NCI-H2029 (cell line): ENCODE measurements at regions not wholly inside any gene's neighbourhood (a gene's known extent, or its start where the extent isn't known, plus 50 kb on each side); places are given as distances from the start of the nearest gene placed in this dataset.

Experiments used
- DNase-seq: peaks from one replicate; lab custom pipeline; 2025; lab: John Stamatoyannopoulos, UW

DNA sequence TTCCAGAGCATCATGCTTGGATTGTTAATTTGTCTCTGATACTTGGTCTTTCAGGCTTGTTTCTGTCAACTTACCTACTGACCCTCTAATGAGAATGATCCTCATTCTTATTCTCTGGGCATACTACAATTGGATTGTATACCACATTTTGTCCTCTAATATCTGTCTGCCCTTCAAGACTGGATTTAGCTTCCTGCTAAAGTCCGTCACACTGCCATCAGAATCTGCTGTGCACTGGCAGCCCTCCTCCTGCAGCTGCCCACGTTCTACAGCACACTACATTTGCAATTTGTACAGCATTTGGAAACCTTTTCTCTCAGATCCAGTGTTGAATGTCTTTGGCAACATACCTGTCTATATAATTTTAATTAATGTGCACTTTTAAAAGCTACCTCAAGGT is 183.1 kb downstream of the ZNF330 start:
- no peak for DNase-seq

DNA sequence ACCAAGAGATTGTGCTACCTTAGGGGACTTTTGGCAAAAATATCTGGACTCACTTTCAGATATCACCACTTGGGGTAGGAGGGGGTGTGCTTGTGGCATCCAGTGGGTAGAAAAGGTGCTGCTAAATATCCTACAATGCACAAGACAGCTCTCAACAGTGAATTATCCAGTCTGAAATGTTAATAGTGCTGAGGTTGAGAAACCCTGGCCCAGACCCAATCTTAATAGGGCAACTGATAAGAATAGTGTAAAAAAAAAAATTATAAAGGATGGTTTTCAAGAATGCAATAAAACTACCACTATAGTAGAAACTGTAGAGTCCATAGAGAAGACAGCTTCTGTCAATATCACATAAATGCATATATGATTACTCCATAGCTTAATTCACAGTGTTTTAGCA is 185.5 kb downstream of the ZNF330 start:
- no peak for DNase-seq

DNA sequence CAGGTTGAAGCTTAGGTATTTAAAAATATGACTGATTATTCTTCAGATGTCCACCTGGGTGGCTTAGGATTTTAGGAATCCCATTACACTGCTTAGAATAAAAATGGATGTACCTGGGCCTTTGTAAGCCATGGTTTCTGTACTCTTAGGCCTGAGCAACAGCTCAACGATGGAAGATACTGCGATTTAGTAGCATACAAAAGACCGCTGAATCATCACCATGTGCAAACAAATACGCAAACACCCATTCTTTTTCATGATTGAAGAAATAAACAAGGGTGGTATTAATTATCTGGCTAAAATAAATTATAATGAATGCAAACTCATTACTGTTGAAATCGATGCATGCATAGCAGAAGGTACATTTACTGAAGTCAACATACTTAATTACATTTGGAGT is 188.9 kb downstream of the ZNF330 start:
- DNase-seq = no peak

DNA sequence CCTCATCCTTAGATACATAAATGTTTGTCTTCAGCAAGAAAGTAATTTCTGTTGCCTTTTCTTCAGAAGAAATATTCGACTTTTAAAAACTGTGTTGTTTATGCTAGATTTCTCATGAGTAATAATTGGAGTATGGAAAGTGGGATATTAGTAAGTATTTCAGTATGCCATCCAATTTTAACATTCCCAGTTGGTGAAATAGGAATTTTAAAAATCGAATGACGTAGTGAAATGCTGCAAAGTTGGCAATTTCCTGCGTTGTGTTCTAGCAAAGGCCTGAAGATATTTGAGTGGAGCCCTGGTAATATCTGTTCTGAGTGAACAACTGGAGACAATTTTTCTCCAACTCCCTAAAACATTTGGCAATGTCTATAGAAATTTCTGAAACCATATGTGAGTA is 190.1 kb downstream of the ZNF330 start:
- DNase-seq = no peak

DNA sequence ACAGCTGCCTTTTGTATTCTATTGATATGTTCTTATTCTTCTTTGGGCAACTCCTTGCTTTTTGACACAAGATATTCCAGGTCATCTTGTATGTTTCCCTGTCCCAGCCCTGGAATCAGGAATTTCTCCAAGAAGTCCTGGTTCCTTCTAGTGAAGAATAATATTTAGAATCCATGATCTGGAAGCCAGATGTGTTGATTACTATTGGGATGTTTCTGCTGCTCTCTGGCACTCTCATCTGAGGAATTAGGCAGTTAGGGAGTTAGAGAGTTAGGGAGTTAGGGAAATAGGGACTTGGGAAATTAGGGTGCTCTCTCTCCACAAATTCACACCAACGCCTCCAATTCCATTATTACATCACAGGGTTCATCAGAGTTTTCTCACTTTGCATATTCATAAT is 191.2 kb downstream of the ZNF330 start:
- DNase-seq = no peak

DNA sequence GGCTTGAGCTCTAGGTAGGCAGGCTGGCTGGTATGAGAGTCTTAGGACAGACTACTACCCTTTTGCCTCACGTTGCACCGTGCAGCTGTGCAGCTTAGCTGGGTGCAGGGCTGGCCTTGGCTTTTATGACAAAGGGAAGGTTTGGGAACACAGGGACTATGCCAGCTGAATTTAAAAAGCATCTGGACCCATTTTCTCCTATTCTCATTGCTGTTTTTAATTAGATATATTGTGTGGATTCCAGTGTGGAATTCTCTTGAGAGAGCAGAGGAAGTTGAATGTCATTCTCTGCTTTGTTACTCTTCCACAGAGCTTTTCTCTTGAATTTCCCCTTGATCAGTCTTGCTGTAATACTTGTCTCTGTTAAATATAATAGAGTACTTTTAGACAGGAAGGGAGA is 192.7 kb downstream of the ZNF330 start:
- no peak for DNase-seq

DNA sequence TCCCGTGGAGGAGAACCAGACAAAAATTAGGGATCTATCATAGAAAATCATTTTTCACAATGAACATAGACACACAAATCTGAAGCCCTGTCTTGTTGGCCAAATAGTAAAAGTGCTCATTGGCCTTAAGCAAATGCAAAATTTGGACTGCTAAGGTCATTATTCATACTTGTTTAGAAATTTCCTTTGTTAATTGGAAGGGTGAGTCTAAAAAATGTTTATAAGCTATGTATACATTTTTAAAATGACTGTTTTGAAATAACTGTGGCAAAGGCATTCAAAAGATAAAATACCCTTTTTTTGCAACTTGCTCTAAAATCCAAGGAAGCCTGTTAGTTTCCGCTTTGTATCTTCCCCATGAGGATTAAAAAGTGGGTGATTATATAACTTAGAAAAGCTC is 195.0 kb downstream of the ZNF330 start:
- no peak for DNase-seq

DNA sequence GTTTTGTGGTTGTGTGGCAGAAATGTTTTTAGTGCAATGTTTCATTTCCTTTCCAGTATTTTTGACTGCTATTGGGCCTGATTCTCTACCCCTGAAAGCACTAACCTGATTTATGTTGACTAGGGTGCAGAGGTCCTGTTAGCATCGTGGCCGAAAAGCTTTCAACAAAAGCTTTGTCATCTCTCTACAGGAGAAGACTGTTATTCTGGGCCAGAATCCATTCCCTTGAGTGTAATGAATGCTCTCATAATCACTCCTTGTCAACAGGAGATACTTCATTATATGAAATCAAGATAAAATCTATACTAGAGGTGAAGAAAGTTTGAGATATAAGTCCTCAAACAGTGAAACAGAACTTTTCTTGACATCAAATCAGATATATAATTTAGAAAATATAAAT is 195.5 kb downstream of the ZNF330 start:
- no peak for DNase-seq

DNA sequence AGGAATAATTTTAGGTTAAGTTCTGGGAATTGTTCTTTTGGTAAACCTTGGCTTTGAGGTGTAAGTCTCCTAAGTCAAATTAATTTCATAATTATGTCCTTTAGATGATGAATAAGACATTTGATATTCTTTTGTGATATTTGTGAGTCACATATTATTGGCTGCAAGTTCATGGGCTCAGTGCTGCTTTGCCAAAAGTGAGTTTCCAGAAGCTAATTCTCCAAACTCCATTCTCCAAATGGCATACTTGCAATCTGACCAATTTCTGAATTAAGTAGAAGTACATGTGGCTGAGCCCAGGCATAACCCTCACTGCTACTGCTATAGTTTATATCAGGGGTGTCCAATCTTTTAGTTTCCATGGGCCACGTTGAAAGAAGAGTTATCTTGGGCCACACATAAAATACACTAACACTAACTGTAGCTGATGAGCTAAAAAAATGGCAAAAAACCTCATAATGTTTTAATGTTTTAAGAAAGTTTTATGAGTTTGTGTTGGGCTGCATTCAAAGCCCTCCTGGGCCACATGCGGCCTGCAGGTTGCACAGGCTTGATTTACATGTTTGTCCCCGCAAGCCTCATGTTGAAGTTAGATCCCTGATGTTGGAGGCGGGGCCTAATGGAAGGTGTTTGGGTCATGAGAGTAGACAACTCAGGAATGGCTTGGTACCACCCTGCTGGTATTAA is 196.1 kb downstream of the ZNF330 start:
- no peak for DNase-seq

DNA sequence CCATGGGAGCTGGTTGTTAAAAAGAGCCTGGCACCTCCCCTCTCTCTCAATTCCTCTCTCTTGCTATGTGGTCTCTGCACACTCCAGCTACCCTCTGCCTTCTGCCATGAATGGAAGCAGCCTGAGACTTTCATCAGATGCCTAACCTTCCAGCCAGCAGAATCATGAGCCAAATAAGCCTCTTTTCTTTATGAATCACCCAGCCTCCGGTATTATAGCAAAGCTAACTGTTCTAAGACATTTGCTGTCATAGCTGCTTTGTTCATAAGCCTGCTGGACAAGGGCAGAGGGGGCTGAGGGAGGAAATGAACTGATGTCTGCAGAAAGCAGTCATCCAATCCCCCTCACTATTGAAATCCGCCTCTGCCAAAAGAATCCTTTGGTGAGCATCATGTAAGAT is 196.7 kb downstream of the ZNF330 start:
- no peak for DNase-seq

DNA sequence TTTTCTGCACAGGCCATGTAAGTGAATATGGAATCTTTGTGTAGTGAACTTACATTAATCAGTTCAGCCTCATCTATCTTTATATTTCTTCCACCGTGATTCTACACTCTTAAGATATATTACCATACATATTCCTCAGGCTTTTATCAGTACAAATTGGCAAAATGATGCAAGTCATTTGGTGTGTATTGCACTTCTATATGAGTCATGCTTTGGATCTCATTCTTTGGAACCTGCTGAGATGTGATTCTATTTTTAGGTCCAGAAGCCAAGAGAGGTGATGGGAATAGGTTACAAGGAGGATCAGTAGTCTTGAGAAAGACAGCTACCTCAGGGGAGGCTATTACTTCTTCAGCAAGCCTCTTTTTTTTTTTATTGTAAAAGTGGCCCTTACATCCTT is 204.4 kb downstream of the ZNF330 start:
- DNase-seq = no peak

DNA sequence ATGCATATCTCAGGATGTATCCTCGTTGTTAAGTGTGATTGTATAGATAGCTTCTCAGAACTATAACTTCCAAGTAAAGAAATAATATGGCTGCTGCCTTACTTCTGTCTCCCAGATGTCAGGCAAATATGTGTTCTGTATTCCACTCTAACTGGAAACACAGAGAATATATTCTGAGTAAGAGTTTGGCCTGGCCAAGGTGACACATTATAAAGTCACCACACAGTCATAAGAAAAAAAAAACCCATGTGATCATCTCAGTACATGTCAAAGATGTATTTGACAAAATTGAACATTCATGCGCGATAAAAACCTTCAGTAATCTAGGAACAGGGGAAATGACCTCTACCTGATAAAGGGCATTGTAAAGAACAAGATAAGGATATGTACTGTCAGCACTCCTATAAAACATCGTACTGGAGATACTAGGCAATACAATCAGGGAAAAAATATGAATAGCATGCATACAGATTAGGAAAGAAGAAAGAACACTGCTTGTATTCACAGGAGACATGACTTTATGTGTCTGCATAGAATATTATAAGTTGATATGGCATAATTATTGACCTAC is 207.1 kb downstream of the ZNF330 start:
- DNase-seq = no peak

DNA sequence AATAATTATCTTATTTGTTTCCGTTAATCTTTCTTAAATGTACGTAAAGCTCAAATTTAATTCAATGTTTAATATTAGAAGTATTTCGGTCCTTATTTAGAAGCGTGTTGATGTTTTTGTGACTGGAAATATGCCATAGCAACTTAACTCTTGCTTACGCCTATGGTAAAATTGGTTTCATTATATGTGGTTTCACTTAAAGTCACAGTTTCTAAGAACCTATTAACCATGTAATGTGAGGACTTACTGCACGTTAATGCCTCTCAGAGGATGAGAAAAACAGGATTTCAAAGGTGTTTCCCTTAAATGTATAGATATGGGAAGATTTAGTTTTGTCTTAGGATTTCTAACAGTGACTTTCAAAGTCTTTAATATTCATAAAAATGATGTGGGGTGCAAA is 206.4 kb upstream of the IL15 start:
- DNase-seq = no peak

DNA sequence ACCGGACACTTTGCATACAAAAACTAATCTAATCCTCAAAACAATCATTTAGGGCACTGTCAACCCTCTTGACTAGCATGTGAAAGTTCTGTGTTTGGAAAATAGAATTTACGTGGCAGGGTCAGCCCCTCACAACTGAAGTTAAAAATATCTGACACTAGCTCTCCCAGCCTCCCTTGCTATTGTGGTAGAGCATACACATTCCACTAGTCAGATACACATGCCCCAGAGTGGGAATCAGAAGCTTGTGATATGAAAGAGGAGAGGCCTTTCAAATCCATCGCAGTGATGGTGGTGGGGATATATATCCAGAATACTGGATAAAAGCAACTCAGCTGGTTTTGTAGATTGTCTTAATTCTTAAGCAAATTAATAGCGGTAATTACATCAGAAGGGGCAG is 205.7 kb upstream of the IL15 start:
- DNase-seq = no peak

DNA sequence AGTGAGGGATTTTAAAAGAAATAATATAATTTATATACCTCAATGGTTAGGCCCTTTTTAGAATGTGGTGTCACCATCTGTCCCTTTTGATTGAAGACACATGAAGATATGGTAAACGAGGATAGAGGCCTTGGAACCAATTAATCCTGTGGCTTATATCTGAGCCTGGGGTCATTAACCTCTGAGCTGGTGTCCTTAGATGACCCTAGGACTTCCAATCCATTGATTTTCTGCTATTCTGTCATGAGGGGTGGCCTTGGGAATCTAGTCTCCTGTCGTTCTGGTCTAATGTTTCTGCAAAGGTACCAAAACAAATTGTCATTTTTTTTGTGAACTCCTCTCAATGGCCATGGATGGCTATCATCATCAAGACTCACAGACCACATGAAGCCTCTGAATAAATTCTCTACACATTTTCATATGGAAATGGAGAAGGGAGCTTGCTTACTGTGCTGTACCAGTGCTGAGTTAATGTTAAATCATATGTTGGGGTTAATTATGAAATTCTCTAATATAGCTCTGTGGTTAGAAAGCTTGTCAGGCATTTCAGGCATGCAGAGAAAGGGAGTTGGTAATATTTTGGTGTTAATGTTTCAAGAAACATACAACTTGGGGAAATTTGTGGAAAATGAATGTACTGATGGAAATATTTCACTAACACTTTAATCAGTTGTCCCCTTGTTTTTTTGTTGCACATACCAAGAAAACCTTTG is 204.2 kb upstream of the IL15 start:
- no peak for DNase-seq

DNA sequence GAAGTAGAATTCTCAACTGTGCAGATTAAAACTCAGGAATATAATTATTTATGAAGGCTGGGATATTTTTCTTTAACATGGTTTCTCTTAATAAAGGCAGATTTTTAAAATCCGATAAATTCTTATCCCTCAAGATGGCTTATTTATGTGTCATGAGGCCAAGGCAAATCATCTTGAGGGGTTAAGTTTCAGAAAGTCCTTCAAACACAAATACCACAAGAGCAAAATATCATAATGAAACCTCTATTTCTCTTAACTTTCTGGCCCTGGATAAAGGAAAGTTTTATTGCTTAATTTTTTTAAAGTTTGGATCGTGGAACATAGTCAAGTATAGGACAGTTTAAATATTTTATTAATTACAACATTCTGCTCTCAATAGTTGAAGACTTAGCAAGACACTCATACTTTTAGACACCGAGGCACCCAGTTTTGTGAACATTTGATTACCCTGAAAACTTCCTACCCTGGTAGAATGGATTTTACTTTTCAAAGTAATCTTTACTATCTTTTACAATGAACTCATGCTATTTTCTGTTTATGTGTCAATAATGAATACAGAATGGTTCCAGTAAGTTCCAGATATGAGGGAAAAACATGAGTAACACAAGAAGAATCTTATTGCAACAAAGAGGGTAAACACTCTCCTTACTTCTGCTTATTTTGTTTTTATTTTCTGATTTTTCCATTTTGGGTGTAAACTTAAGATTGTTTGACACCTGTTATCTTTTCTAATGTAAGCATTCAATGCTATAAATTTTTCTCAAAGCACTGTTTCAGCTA is 200.7 kb upstream of the IL15 start:
- DNase-seq = no peak

DNA sequence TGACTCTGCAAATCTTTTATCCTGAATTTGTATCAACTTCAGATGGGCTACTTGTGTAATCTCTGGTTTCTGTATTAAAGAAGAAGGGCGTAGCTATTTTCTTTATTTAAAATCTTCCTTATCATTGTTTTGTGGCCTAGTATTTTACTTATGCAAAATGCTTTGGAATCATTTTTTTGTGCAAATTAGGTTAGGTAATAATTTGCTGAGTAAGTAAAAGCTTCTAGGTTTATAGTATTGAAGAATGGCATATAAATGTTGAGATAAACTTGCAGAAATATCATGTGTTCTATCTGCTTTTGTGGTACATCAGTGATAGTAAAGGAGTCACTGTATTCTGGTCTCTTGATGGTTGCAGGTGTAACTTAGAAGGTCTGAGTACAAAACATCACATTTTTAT is 197.2 kb upstream of the IL15 start:
- DNase-seq = no peak

DNA sequence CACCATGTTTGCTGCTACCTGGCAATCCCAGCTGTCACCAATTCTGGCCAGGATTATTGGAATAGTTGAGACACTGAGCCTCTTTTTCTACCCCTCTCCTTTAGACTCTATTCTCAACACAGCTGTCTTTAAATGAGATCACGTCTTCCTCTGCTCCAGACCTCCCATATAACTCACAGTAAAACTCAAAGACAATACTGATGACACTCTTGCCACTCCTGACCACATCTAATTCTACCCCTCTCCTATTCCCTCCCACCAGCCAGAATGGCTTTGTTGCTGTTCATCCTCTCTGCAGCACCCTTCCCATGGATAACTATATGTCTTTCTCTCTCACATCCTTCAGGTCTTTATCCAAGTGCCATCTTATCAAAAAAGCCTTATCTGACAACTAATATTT is 188.6 kb upstream of the IL15 start:
- no peak for DNase-seq

DNA sequence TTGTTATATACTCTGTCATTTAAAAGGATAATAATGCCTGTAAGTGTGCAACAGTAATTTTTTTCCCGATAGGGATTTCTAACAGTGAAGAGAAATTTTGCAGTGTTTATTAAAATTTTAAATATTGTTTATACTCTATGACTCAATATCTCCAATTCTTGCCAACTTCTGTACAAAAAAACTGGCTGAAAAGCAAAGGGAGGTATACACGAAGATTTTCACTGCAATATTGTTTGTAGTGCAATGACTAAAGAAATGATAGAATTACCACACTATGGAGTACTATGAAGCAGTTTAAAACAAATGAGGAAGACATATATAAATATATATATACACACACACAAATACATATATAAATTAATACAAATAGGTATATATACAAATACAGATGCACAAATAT is 187.9 kb upstream of the IL15 start:
- no peak for DNase-seq

DNA sequence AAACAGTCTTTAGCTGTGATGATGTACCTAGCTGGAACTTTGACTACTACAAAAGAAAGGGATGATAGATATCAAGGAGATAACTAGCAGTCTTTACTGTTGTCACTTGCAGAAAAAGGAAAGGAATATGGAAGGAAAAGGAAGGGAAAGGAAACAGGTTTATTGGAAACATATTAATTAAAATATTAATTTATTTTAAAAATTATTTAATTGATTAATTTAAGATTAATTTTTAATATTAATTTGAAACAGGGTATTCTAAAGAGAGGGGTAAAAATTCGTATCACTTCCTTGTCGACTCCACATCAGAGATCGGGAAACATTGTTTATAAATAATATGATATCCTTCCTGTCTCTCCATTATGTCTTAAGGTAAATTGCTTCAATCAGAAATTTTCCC is 186.5 kb upstream of the IL15 start:
- no peak for DNase-seq

DNA sequence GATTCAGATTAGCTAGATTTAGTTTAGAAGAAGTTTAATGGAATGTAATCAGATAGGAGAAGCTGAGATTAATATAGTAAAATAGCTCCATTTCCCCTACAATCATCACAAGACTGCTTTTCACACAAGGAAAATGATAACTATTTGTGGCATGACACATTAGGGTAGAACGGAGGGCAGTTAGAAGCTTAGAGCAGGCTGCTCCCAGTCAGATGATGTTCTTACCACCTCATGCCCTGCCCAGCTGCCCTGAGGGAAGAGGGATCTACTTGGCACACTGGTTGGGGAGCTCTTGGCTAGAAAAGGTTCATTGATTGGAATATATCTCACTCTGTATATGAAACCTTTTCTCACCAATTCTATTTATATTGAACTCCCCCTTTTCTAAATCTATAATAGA is 180.7 kb upstream of the IL15 start:
- no peak for DNase-seq

DNA sequence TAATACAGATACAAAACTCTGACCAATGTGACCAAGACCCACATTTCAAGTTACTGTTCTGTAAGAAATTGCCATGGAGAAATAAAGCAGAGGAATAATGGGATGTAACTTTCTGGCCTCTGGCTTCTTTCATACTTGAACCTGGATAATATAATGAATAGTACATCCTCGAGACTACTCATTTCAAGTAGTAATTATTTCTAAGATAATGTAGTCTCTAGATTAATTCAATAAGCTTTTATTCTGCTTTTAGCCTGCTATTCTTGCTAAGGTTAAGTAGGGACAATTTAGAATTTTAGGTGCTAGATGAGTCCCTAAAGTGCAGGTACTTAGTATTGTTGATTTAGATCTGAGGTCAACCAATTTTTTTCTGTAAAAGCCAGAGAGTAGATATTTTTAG is 178.7 kb upstream of the IL15 start:
- no peak for DNase-seq

DNA sequence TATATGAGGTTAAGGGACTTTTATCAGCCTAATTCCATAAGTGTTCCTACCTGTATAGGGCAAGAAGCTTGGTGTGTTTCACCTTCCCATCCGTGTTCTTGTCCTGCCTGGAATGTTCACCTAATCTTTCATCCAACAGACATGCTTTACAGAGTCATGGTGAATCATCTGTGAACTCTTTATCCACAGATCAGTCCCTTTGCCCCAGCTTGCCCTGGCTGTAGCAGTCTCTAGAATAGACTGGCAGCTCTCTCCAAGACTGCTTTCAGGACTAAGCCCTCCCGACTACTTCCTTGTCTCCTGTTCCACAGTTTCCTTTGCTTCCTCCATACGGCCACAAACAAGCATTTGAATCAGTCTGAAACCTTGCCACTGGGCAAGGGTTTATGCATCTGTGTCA is 177.9 kb upstream of the IL15 start:
- no peak for DNase-seq
